Neural progenitor cell (in vitro differentiated cells): ENCODE measurements at regions not wholly inside any gene's neighbourhood (a gene's known extent, or its start where the extent isn't known, plus 50 kb on each side); places are given as distances from the start of the nearest gene placed in this dataset.

Source experiments
- DNase-seq: peaks from one replicate; pipeline ENCODE4 v3.0.0-alpha.2; 2016; ENCODE audit warnings: low spot score
- H2AFZ ChIP-seq: fragments of 200-600 bp; sonication (generic); replicated peaks from 2 replicates; pipeline ENCODE4 v1.6.1; 2016; ENCODE audit warnings: antibody characterized with exemption
- H3F3A ChIP-seq: fragments of 200-600 bp; sonication (generic); 2 replicates; pipeline ENCODE4 v1.6.1; 2016; ENCODE audit warnings: antibody characterized with exemption, low read depth
- H3K27ac ChIP-seq: fragments of 200-600 bp; sonication (generic); 2 replicates; pipeline ENCODE4 v1.5.1; 2016; ENCODE audit warnings: mild to moderate bottlenecking
- H3K27me3 ChIP-seq: fragments of 200-600 bp; sonication (generic); 2 replicates; pipeline ENCODE4 v1.6.1; 2016; ENCODE audit warnings: mild to moderate bottlenecking, moderate library complexity
- H3K36me3 ChIP-seq: fragments of 200-600 bp; sonication (generic); 2 replicates; pipeline ENCODE4 v1.5.1; 2016
- H3K4me1 ChIP-seq: fragments of 200-600 bp; sonication (generic); 2 replicates; pipeline ENCODE4 v1.6.1; 2016; ENCODE audit warnings: mixed run types
- H3K4me2 ChIP-seq: fragments of 200-600 bp; sonication (generic); 2 replicates; pipeline ENCODE4 v1.6.1; 2016
- H3K4me3 ChIP-seq: fragments of 200-600 bp; sonication (generic); 2 replicates; pipeline ENCODE4 v1.5.1; 2016
- H3K79me2 ChIP-seq: fragments of 200-600 bp; sonication (generic); 2 replicates; pipeline ENCODE4 v1.6.1; 2016; ENCODE audit warnings: low read depth
- H3K9ac ChIP-seq: fragments of 200-600 bp; sonication (generic); 2 replicates; pipeline ENCODE4 v1.6.1; 2016
- H3K9me3 ChIP-seq: fragments of 200-600 bp; sonication (generic); 2 replicates; pipeline ENCODE4 v1.5.1; 2016; ENCODE audit warnings: low read depth
- H4K20me1 ChIP-seq: fragments of 200-600 bp; sonication (generic); 2 replicates; pipeline ENCODE4 v1.6.1; 2016; ENCODE audit warnings: low read depth
- H3K27ac Mint-ChIP-seq: 3 replicates; pipeline ENCODE4 v1.8.0; 2021; ENCODE audit warnings: mixed read lengths
- H3K27me3 Mint-ChIP-seq: 2 replicates; pipeline ENCODE4 v1.8.0; 2022; ENCODE audit warnings: low read depth, mild to moderate bottlenecking, inconsistent platforms, moderate library complexity, mixed read lengths; ENCODE audit not compliant: insufficient read depth
- H3K36me3 Mint-ChIP-seq: 3 replicates; pipeline ENCODE4 v1.8.0; 2021; ENCODE audit warnings: mixed read lengths
- H3K4me1 Mint-ChIP-seq: 3 replicates; pipeline ENCODE4 v1.8.0; 2021; ENCODE audit warnings: mixed read lengths
- H3K4me3 Mint-ChIP-seq: 3 replicates; pipeline ENCODE4 v1.8.0; 2021; ENCODE audit warnings: mild to moderate bottlenecking, moderate library complexity, mixed read lengths
- H3K9me3 Mint-ChIP-seq: 3 replicates; pipeline ENCODE4 v1.8.0; 2020; ENCODE audit warnings: mixed read lengths
- EZH2 ChIP-seq: fragments of 200-600 bp; sonication (generic); IDR thresholded peaks from 2 replicates; pipeline ENCODE4 v1.6.1; 2017; ENCODE audit warnings: antibody characterized with exemption, mild to moderate bottlenecking, moderate library complexity
- EZH2phosphoT487 ChIP-seq: fragments of 200-600 bp; sonication (generic); IDR thresholded peaks from 2 replicates; pipeline ENCODE4 v1.6.1; 2017; ENCODE audit warnings: antibody characterized with exemption
- TF ChIP-seq, protein P1 (sequence below): fragments of 200-600 bp; sonication (generic); IDR thresholded peaks from 2 replicates; pipeline ENCODE4 v1.5.1; 2017; ENCODE audit warnings: antibody characterized with exemption, mild to moderate bottlenecking

DNA sequence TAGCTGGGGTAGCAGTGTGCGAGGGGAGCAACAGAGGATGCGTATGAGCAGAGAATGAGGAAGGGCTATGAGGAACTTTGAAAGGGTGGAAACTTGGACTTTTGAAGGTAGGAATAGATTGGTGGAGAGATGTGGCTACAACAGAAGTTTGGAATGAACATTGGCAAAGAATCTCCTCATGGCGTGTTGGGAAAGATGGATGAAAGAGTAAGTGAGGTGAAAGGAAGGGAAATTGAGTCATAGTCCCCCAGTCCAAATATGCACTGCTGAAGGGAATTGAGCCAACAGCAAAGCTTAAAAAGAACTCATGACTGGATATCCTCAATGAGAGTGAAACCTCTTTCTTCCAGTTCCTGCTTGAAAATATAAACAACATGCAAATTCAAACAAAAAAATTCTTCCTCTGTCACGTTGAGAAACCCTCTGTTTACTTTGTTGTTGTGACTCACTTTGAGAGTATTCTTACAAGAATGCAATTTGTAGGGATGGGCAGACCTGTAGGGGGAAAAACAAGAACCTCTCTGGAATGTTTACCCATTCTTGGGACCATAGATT, 313.2 kb upstream of the KCNJ16 start:
- no peaks in the 10 kb centered on the region for H3K27me3 ChIP-seq
- no peaks in the 10 kb centered on the region for H3K36me3 ChIP-seq
- no peak overlapping the region for H2AFZ ChIP-seq
- no peaks in the 10 kb centered on the region for H3K9me3 ChIP-seq
- DNase-seq, result no peak
- H3K27ac ChIP-seq, result no peak overlapping the region
- H3K4me3 ChIP-seq, result no peak overlapping the region
- no peaks in the 10 kb centered on the region for H3K27me3 Mint-ChIP-seq
- TF ChIP-seq, protein P1, sequence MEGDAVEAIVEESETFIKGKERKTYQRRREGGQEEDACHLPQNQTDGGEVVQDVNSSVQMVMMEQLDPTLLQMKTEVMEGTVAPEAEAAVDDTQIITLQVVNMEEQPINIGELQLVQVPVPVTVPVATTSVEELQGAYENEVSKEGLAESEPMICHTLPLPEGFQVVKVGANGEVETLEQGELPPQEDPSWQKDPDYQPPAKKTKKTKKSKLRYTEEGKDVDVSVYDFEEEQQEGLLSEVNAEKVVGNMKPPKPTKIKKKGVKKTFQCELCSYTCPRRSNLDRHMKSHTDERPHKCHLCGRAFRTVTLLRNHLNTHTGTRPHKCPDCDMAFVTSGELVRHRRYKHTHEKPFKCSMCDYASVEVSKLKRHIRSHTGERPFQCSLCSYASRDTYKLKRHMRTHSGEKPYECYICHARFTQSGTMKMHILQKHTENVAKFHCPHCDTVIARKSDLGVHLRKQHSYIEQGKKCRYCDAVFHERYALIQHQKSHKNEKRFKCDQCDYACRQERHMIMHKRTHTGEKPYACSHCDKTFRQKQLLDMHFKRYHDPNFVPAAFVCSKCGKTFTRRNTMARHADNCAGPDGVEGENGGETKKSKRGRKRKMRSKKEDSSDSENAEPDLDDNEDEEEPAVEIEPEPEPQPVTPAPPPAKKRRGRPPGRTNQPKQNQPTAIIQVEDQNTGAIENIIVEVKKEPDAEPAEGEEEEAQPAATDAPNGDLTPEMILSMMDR, result no peak
- TF ChIP-seq EZH2phosphoT487, result no peak
- no peak for TF ChIP-seq EZH2
- no peaks in the 10 kb centered on the region for H3K9me3 Mint-ChIP-seq
- no peak overlapping the region for H3K27ac Mint-ChIP-seq
- H4K20me1 ChIP-seq, result no peaks in the 10 kb centered on the region
- H3K79me2 ChIP-seq, result no peaks in the 10 kb centered on the region
- no peak overlapping the region for H3K4me3 Mint-ChIP-seq
- no peaks in the 10 kb centered on the region for H3F3A ChIP-seq
- H3K4me1 Mint-ChIP-seq, result peaks cover 10% of the 10 kb centered on the region
- no peak overlapping the region for H3K9ac ChIP-seq
- no peak overlapping the region for H3K4me2 ChIP-seq
- H3K4me1 ChIP-seq, result no peaks in the 10 kb centered on the region
- no peaks in the 10 kb centered on the region for H3K36me3 Mint-ChIP-seq

DNA sequence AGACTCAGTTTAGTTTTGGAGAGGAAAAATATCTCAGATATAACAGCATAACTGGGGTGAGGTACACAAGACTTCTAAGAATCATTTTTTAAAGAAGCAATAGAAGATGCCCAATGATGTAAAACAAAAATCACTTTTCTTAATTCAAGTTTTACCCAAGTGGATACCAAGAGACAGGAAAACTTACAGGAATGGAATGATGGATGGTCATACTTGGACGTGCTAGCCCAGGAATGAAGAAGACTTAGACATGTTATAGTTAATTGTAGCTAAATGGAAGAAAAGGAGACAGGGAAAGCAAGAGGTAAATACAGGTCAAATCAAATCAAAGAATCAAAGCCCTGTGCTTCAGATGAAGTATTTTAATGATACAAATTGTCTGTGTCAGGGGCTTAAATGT, 312.7 kb upstream of the KCNJ16 start:
- DNase-seq, result no peak
- no peaks in the 10 kb centered on the region for H3K4me1 ChIP-seq
- H3K9ac ChIP-seq, result no peak overlapping the region
- no peak overlapping the region for H3K27ac ChIP-seq
- H3K4me2 ChIP-seq, result no peak overlapping the region
- H2AFZ ChIP-seq, result no peak overlapping the region
- no peaks in the 10 kb centered on the region for H3K79me2 ChIP-seq
- Mint-ChIP-seq H3K4me1 (peaks cover 10% of the 10 kb centered on the region), H3K27me3 (no peaks in the 10 kb centered on the region), H3K27ac (no peak overlapping the region), H3K9me3 (no peaks in the 10 kb centered on the region), H3K4me3 (no peak overlapping the region), H3K36me3 (no peaks in the 10 kb centered on the region)
- no peaks in the 10 kb centered on the region for H3K27me3 ChIP-seq
- H3K36me3 ChIP-seq, result no peaks in the 10 kb centered on the region
- H3K9me3 ChIP-seq, result no peaks in the 10 kb centered on the region
- H3F3A ChIP-seq, result no peaks in the 10 kb centered on the region
- TF ChIP-seq, protein P1, result no peak
- TF ChIP-seq EZH2phosphoT487, result no peak
- TF ChIP-seq EZH2, result no peak
- no peak overlapping the region for H3K4me3 ChIP-seq
- H4K20me1 ChIP-seq, result no peaks in the 10 kb centered on the region

- H3K27ac Mint-ChIP-seq, result no peak overlapping the region
- Histone ChIP-seq H3K9ac (no peak overlapping the region), H3K4me2 (no peak overlapping the region), H3K27ac (no peak overlapping the region), H3K79me2 (no peaks in the 10 kb centered on the region), H3K4me3 (no peak overlapping the region), H2AFZ (no peak overlapping the region), H3K4me1 (no peaks in the 10 kb centered on the region), H3K27me3 (no peaks in the 10 kb centered on the region), H4K20me1 (no peaks in the 10 kb centered on the region), H3K36me3 (no peaks in the 10 kb centered on the region), H3K9me3 (no peaks in the 10 kb centered on the region), H3F3A (no peaks in the 10 kb centered on the region)
- TF ChIP-seq, protein P1, result no peak
- TF ChIP-seq EZH2 (no peak), EZH2phosphoT487 (no peak)
- H3K27me3 Mint-ChIP-seq, result no peaks in the 10 kb centered on the region
- H3K36me3 Mint-ChIP-seq, result no peaks in the 10 kb centered on the region
- no peak overlapping the region for H3K4me3 Mint-ChIP-seq
- H3K9me3 Mint-ChIP-seq, result no peaks in the 10 kb centered on the region
- peaks cover 10% of the 10 kb centered on the region for H3K4me1 Mint-ChIP-seq
- DNase-seq, result no peak
Measured at GRCh38 chr17:69762766-69763165, 312.3 kb upstream of the KCNJ16 start.
